NCI-H510A treated with DMSO at 0.1 percent for 48 hours (cell line): ENCODE measurements at regions not wholly inside any gene's neighbourhood (a gene's known extent, or its start where the extent isn't known, plus 50 kb on each side); places are given as distances from the start of the nearest gene placed in this dataset.
A peak's percentile ranks its signal among the peaks of the same experiment; 100 is the strongest.

Experiments used
- DNase-seq: peaks from one replicate; lab custom pipeline; 2025; lab: John Stamatoyannopoulos, UW

GRCh38 chr16:66143415-66143814 is 223.1 kb upstream of the CDH5 start:
- DNase-seq: no peak

DNA sequence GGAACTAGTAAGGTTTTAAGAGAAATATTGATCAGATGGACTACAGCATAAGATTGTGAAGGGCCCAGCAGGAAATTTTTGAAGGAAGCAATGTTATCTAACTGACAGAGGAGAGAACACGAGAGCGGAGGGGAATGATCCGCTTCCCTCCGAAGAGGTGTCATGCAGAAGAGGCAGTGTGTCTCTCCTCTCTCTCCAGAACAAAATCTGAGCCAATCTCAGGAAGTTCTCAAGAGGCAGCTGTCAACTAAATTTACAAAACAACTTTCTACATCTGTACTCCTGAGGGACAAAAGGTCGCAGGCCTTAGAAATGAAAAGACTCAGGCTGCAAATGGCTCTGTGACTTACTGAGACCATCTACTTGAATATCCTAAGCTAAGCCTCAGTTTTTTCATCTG is 224.6 kb upstream of the CDH5 start:
- DNase-seq: no peak

DNA sequence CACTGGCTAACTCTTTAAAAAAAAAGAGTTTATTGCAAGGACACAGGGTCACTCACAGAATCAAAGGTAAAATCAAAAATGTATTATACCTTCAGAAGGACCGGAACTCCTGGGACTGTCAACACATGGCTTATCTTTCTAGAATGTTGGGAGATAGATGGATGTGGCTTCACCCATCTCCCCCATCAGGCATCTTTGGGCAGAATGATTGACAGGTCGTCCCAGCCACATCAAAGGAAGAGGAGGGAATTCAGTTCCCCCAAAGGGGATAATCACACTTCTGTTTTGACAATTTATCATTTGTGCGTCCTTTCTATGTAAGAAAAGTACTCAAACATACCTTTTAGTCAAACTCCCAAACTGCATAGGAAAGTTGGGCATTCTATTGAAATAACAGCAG is 228.6 kb upstream of the CDH5 start:
- DNase-seq: no peak

GRCh38 chr16:66136841-66137240 is 229.7 kb upstream of the CDH5 start:
- DNase-seq: no peak

GRCh38 chr16:66135838-66136237 is 230.7 kb upstream of the CDH5 start:
- no peak for DNase-seq

DNA sequence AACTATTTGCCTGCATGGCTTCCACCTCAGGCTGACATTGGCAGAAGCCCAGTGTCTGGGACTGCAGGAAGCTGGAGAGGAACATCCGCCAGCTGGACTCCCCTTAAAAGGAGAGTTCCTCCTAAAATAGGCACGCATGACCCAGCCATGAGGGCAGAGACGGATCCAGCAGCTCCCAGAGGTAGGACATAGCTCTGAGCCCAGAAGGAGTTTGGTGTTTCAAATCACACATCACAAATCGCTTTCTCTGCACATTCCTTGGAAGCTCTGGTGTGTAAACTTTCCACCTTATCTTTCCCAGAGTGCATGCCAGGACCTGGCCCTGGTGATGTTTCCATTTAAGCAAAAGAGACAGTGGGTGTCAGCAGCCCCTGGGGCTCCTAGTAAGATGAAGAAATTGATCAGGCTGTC is 231.1 kb upstream of the CDH5 start:
- no peak for DNase-seq

DNA sequence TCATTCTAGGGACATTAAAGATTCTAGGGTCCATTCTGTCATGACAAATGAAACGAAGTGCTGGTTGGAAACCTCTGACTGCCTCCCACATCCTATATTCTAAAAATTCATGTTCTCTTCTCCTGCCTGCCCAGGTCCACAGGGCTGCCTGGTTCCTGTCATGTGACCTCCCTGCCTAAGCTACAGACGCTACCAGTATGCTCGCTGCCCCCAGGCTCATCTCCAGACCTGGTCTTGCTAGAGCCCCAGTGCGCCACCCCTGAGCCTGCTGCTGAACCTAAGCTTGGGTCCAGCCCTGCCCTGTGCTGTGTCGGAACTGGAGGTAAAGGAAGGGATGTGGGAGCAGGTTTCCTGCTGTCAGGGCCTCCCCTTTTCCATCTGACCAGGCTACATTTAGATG is 231.6 kb upstream of the CDH5 start:
- DNase-seq: no peak

GRCh38 chr16:66133643-66134338 is 232.7 kb upstream of the CDH5 start:
- DNase-seq: no peak

- DNase-seq: no peak
Observed at GRCh38 chr16:66131895-66132294, 234.6 kb upstream of the CDH5 start.

- DNase-seq: no peak
Observed at GRCh38 chr16:66131156-66131807, 235.2 kb upstream of the CDH5 start.

- DNase-seq: peak; percentile 44
Observed at GRCh38 chr16:66130296-66130905, 236.1 kb upstream of the CDH5 start.

GRCh38 chr16:66129196-66129595 is 237.3 kb upstream of the CDH5 start:
- peak; percentile 14 for DNase-seq

- no peak for DNase-seq
Observed at GRCh38 chr16:66128371-66128770, 238.1 kb upstream of the CDH5 start.

DNA sequence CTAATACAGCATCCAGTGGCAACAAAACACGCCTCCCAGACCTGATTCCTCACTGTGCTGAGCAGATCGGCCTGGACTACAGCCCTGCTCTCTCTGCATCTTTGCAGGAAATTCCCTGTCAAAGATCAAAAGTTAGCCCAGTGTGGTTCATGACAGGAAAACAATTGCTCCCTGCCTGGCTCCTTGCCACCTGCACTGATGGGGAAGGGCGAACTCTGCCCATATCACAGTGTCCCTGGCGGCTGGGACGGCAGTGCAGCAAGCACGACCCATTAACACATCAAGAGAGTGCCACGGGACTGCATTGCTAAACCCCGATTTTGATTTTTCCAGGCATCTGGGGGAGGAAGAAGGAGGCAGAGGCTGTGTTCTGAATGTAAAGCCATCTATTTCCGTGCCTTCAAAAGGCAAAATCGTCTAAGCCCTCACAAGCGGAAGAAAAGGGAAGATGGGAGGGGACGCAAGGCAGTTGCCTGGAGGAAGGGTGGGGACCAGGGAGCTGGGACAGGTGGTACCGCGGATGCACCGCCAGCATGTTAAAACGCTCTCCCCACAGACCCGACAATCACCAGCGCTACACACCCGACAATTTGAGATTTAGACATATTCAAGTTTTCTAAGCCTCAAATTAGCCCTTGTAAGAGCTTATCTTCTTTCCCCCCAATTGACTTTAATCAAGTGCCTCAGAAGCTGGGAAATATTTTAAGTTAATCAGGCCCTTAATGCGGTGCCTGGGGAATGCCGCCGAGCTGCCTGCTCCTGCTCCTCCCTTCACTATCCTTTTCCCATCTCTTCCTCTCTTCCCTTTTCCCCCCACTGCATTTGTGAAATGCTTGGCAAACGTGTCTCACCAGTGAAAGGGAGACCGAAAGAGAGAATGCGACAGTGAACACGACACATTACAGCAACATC is 238.8 kb upstream of the CDH5 start:
- DNase-seq: no peak

- DNase-seq: no peak
Observed at GRCh38 chr16:66121466-66121865, 245.0 kb upstream of the CDH5 start.

DNA sequence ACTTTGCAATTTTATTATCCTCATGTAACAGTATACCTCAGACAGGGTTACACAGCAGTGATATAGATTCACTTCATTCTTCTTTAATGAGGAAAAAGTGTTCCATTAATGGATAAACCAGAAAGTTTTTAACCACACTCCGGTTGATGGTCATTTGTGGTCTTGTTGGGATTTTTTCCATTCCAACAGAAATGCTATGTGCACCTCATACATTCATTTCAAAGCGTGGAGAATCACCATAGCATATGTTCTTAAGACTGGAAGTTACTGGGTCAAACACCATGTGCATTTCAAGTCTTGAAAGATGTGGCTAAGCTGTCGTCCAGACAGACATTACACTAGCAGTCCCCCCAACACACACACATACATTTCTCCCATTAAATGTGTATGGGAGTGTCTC is 245.8 kb upstream of the CDH5 start:
- no peak for DNase-seq

GRCh38 chr16:66116163-66117002 is 250.1 kb upstream of the CDH5 start:
- DNase-seq: no peak

DNA sequence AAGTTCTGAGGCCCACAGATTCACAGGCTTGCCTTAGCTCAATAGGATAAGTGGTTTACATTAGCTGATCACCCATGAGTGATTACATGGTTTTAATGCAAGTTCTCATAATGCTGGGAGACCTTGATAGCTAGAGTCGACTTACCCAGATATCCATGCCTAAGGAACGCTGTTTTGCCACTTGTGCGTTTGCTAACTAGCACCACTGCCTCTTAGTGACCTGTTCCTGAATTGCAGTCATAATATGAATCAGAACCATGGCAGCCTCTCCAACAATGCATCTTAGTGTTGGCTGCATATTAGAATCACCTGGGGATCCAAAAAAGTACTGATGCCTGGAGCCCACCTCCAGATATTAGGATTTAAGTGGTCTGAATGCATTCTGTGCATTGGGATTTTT is 251.1 kb upstream of the CDH5 start:
- no peak for DNase-seq

DNA sequence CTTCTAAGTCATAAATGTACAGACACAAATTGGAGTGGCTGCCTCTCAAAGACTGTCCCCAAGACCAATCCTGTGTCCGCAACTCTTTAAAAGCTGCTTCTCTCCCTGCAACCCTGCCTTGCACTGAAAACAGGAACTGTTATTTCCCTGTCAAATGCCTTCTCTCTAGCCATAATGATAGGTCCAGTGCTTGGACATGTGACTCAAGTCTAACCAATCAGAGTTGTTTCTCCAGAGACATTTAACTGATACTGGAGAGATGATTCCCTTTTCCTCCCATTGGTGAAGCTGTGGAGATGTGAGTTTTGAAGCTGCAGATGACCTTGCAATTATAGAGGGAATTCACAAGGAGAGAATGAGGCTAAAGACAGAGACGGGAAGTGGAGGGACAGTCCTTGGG is 253.3 kb upstream of the CDH5 start:
- no peak for DNase-seq

- no peak for DNase-seq
Observed at GRCh38 chr16:66109677-66110076, 256.8 kb upstream of the CDH5 start.

DNA sequence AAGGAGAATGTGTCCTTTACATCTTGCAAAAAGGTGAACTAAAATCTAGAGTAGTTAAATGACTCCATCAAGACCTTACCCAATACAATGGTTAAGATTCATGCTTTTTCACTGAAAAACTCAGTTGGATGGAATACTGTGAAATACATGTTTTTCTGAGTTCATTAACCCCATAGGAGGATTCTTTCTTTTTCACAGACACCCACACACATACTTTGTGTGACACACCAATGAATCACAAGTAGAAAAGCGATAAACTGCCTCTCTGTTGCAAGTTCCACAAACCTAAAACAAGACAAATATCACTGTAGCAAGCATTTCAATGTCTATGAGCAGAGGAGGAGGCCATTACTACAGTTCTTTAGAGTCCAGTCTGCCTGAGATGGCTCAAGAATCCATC is 258.8 kb upstream of the CDH5 start:
- DNase-seq: no peak

- no peak for DNase-seq
Observed at GRCh38 chr16:66103211-66103610, 263.3 kb upstream of the CDH5 start.
